ENCODE measurements at regions not wholly inside any gene's neighbourhood (a gene's known extent, or its start where the extent isn't known, plus 50 kb on each side); places are given as distances from the start of the nearest gene placed in this dataset.

- no peak overlapping the region for H3K4me3 ChIP-seq (ENCODE audit: low read depth, low read length)
- TF ChIP-seq CTCF (IDR thresholded peaks at IDR 0.05; ENCODE audit: insufficient read depth, low read depth, low read length), result no peak
- DNase-seq (ENCODE audit: low read depth), result no peak
Observed at GRCh38 chr5:147018812-147019211, 140.3 kb upstream of the PPP2R2B start.

GRCh38 chr5:147036691-147037245, 158.2 kb upstream of the PPP2R2B start:
- DNase-seq (ENCODE audit: low read depth), result no peak
- no peak overlapping the region for H3K4me3 ChIP-seq (ENCODE audit: low read depth, low read length)
- TF ChIP-seq CTCF (IDR thresholded peaks at IDR 0.05; ENCODE audit: insufficient read depth, low read depth, low read length), result no peak

- TF ChIP-seq CTCF (IDR thresholded peaks at IDR 0.05; ENCODE audit: insufficient read depth, low read depth, low read length), result no peak
- no peak overlapping the region for H3K4me3 ChIP-seq (ENCODE audit: low read depth, low read length)
- DNase-seq (ENCODE audit: low read depth), result peak; percentile 8
Observed at GRCh38 chr5:147037515-147038205, 159.1 kb upstream of the PPP2R2B start.

GRCh38 chr5:147040856-147041255, 162.3 kb upstream of the PPP2R2B start:
- no peak for DNase-seq (ENCODE audit: low read depth)
- TF ChIP-seq CTCF (IDR thresholded peaks at IDR 0.05; ENCODE audit: insufficient read depth, low read depth, low read length), result no peak
- H3K4me3 ChIP-seq (ENCODE audit: low read depth, low read length), result no peak overlapping the region

GRCh38 chr5:147044572-147045273, 166.2 kb upstream of the PPP2R2B start:
- no peak overlapping the region for H3K4me3 ChIP-seq (ENCODE audit: low read depth, low read length)
- no peak for TF ChIP-seq CTCF (IDR thresholded peaks at IDR 0.05; ENCODE audit: insufficient read depth, low read depth, low read length)
- no peak for DNase-seq (ENCODE audit: low read depth)

GRCh38 chr5:147045290-147045689, 166.7 kb upstream of the PPP2R2B start:
- no peak for TF ChIP-seq CTCF (IDR thresholded peaks at IDR 0.05; ENCODE audit: insufficient read depth, low read depth, low read length)
- no peak for DNase-seq (ENCODE audit: low read depth)
- H3K4me3 ChIP-seq (ENCODE audit: low read depth, low read length), result no peak overlapping the region
